K562 (cell line): ENCODE measurements at regions not wholly inside any gene's neighbourhood (a gene's known extent, or its start where the extent isn't known, plus 50 kb on each side); places are given as distances from the start of the nearest gene placed in this dataset.

ENCODE experiments used
- HNRNPK ChIP-seq: fragments of 200-400 bp; formaldehyde crosslinking; IDR thresholded peaks from one replicate; pipeline ENCODE4 v1.6.1; 2018; ENCODE audit warnings: mild to moderate bottlenecking, low read depth, low read length; ENCODE audit not compliant: poor library complexity, severe bottlenecking
- SAFB ChIP-seq: fragments of 200-400 bp; formaldehyde crosslinking; IDR thresholded peaks from 2 replicates; pipeline ENCODE4 v1.6.1; 2017; ENCODE audit warnings: low read depth, low read length, borderline replicate concordance
- ZC3H4 ChIP-seq: sonication (generic); formaldehyde crosslinking; IDR thresholded peaks from 2 replicates; pipeline ENCODE4 v1.9.0; 2021; ENCODE audit warnings: missing genetic modification reagents, borderline replicate concordance
- TF ChIP-seq, protein P1 (sequence below), 2 experiments: fragments of 450-650 bp in 1 of 2; sonication (generic) in 1 of 2; formaldehyde crosslinking in 1 of 2; IDR thresholded peaks; 2 replicates each; pipeline versions ENCODE4 v1.7.1 to v1.9.0; 2016 to 2022; ENCODE audit warnings: inconsistent platforms in 1 of 2, mild to moderate bottlenecking in 1 of 2, missing genetic modification reagents in 1 of 2

DNA sequence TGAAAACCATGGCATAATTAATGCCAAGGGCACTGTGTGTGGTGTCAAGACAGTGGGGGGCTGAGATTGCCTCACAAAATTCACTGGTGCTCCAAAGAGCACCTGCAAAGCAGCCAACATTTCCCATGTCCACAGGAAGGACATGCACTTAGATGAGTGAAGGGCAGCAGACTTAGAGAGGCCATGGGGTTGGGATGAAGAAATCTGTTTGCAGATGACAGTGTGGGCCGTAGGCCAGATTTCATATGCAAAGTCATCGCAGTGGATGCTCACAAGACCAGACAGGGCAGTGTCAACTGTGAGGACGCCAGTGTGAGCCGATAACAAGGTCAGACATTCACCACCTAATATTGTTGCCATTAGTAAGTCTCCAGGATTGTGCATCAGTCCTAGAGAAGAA lies 773.4 kb downstream of the EFNB2 start (continued):
- TF ChIP-seq, protein P1, sequence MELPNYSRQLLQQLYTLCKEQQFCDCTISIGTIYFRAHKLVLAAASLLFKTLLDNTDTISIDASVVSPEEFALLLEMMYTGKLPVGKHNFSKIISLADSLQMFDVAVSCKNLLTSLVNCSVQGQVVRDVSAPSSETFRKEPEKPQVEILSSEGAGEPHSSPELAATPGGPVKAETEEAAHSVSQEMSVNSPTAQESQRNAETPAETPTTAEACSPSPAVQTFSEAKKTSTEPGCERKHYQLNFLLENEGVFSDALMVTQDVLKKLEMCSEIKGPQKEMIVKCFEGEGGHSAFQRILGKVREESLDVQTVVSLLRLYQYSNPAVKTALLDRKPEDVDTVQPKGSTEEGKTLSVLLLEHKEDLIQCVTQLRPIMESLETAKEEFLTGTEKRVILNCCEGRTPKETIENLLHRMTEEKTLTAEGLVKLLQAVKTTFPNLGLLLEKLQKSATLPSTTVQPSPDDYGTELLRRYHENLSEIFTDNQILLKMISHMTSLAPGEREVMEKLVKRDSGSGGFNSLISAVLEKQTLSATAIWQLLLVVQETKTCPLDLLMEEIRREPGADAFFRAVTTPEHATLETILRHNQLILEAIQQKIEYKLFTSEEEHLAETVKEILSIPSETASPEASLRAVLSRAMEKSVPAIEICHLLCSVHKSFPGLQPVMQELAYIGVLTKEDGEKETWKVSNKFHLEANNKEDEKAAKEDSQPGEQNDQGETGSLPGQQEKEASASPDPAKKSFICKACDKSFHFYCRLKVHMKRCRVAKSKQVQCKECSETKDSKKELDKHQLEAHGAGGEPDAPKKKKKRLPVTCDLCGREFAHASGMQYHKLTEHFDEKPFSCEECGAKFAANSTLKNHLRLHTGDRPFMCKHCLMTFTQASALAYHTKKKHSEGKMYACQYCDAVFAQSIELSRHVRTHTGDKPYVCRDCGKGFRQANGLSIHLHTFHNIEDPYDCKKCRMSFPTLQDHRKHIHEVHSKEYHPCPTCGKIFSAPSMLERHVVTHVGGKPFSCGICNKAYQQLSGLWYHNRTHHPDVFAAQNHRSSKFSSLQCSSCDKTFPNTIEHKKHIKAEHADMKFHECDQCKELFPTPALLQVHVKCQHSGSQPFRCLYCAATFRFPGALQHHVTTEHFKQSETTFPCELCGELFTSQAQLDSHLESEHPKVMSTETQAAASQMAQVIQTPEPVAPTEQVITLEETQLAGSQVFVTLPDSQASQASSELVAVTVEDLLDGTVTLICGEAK (IDR thresholded peaks at IDR 0.05): no peak
- TF ChIP-seq, protein P1 (CRISPR knock-in tag; IDR thresholded peaks at IDR 0.05): no peak
- TF ChIP-seq ZC3H4 (CRISPR knock-in tag) (no peak), HNRNPK (no peak), SAFB (no peak)
